ENCODE measurements at regions not wholly inside any gene's neighbourhood (a gene's known extent, or its start where the extent isn't known, plus 50 kb on each side); places are given as distances from the start of the nearest gene placed in this dataset.
A peak's percentile ranks its signal among the peaks of the same experiment; 100 is the strongest.

DNA sequence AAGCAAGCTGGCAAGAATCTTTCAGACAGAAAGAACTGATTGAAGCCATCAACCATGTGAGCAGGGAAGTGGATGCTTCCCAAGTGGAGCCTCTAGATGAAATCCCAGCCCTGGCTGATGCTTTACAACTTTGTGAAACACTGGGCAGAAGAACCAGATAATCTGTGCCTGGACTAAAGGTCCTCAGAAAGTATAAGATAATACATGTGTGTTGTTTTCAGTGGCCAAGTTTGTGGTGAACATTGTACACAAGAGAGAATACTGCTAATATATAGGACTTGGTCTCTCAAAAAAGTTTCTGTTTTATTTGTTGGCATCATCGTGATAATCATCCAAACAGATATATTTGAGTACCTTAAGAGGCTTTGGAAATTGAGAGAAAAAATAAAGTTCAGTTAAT lies 1367.8 kb upstream of the IGFBP7 start:
- Histone ChIP-seq H3K9me3 (no peaks in the 10 kb centered on the region), H3K27me3 (no peaks in the 10 kb centered on the region), H3K27ac (no peak overlapping the region), H3K4me3 (no peak overlapping the region), H3K36me3 (no peaks in the 10 kb centered on the region), H3K4me1 (no peaks in the 10 kb centered on the region)
- intact Hi-C loops (cut with DNase I): no loop called here
- FAIRE-seq: no peak
- no peak for ATAC-seq
- 54 to 70% methylated on average over 1 of the region's 1 CpG for WGBS, 2 donors
- TF ChIP-seq CTCF (IDR thresholded peaks at IDR 0.05): no peak
- DNase-seq: no peak

GRCh38 chr4:58477513-58477912 lies 1367.3 kb upstream of the IGFBP7 start:
- intact Hi-C loops (cut with DNase I): no loop called here
- Histone ChIP-seq H3K4me1 (no peaks in the 10 kb centered on the region), H3K36me3 (no peaks in the 10 kb centered on the region), H3K4me3 (no peak overlapping the region), H3K27me3 (no peaks in the 10 kb centered on the region), H3K9me3 (no peaks in the 10 kb centered on the region), H3K27ac (no peak overlapping the region)
- ATAC-seq: no peak
- no peak for DNase-seq
- no peak for FAIRE-seq
- TF ChIP-seq CTCF (IDR thresholded peaks at IDR 0.05): no peak
- WGBS, 2 donors: 72 to 81% methylated on average over 3 of the region's 3 CpGs

DNA sequence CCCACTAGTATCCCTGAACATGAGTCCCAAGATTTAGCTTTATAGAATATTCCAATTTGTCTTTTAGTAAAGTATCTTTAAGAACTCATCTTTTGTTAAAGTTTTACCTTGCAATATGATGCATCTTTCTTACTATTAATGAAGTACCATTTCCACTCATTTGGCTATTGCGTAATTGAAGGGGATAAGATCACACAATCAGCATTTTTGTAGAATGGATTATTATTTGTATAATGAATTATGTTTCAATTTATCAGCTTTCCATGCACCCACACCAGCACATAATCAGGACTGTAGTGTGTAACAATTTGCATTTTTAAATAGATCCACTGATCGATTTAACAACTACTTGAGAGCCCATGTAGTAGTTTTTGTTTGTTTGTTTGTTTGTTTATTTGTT lies 1364.9 kb upstream of the IGFBP7 start:
- Histone ChIP-seq H3K4me1 (no peaks in the 10 kb centered on the region), H3K27ac (no peak overlapping the region), H3K9me3 (no peaks in the 10 kb centered on the region), H3K36me3 (no peaks in the 10 kb centered on the region), H3K27me3 (peaks cover 0 to 3% (median 0%) of the 10 kb centered on the region in 4 donors), H3K4me3 (no peak overlapping the region)
- no peak for DNase-seq
- no peak for ATAC-seq
- no peak for FAIRE-seq
- intact Hi-C loops (cut with DNase I): no loop called here
- WGBS, 2 donors: 85 to 86% methylated on average over 2 of the region's 2 CpGs
- TF ChIP-seq CTCF (IDR thresholded peaks at IDR 0.05): no peak

- H3K4me3 ChIP-seq: no peak overlapping the region
- H3K9me3 ChIP-seq: no peaks in the 10 kb centered on the region
- no peaks in the 10 kb centered on the region for H3K27me3 ChIP-seq
- no peaks in the 10 kb centered on the region for H3K36me3 ChIP-seq
- no peak overlapping the region for H3K27ac ChIP-seq
- H3K4me1 ChIP-seq: no peaks in the 10 kb centered on the region
- TF ChIP-seq CTCF (IDR thresholded peaks at IDR 0.05): no peak
- WGBS, 2 donors: 82 to 92% methylated on average over 12 to 13 of the region's 13 CpGs
- FAIRE-seq: no peak
- peak in 1 of 6 donors; percentile 54 for DNase-seq
- ATAC-seq: no peak
- intact Hi-C loops (cut with DNase I): no loop called here
Observed at GRCh38 chr4:58465031-58465430, 1354.8 kb upstream of the IGFBP7 start.

GRCh38 chr4:58456727-58457384 lies 1346.7 kb upstream of the IGFBP7 start:
- intact Hi-C loops (cut with DNase I): no loop called here
- H3K4me3 ChIP-seq: no peak overlapping the region
- DNase-seq (peak in 3 of 6 donors; percentile 20 to 68 (median 47)), ATAC-seq (no peak), FAIRE-seq (no peak)
- H3K27me3 ChIP-seq: no peaks in the 10 kb centered on the region
- no peak overlapping the region for H3K27ac ChIP-seq
- no peak for TF ChIP-seq CTCF (IDR thresholded peaks at IDR 0.05)
- H3K36me3 ChIP-seq: no peaks in the 10 kb centered on the region
- WGBS, 2 donors: 89 to 94% methylated on average over 26 of the region's 26 CpGs
- no peaks in the 10 kb centered on the region for H3K9me3 ChIP-seq
- H3K4me1 ChIP-seq: no peaks in the 10 kb centered on the region

Measured in pancreas (tissue), 10 donors.